ENCODE measurements at regions not wholly inside any gene's neighbourhood (a gene's known extent, or its start where the extent isn't known, plus 50 kb on each side); places are given as distances from the start of the nearest gene placed in this dataset.
A peak's percentile ranks its signal among the peaks of the same experiment; 100 is the strongest.
"Not testable (repeated sequence)": the region's sequence is repeated elsewhere in the genome, so short reads cannot be mapped to it uniquely, and the experiment has no call there.

- not testable (repeated sequence) for H3K4me2 ChIP-seq (ENCODE audit: low read depth, low read length); DNase-seq; H3K4me1 ChIP-seq (ENCODE audit: low read length); H3F3A ChIP-seq (ENCODE audit: insufficient read depth, low read length); H3K27me3 ChIP-seq (replicated peaks; ENCODE audit: insufficient read depth, low read length); H3K4me3 ChIP-seq (ENCODE audit: low read length); H3K9me3 ChIP-seq (replicated peaks; ENCODE audit: insufficient read depth, low read length); H3K9ac ChIP-seq (ENCODE audit: low read length); H2AFZ ChIP-seq (ENCODE audit: low read length); H3K9me2 ChIP-seq (replicated peaks; ENCODE audit: insufficient read depth, low read length); H3K79me2 ChIP-seq (ENCODE audit: low read length); H3K27ac ChIP-seq (ENCODE audit: low read length); H4K20me1 ChIP-seq (ENCODE audit: insufficient read depth, low read length); H3K36me3 ChIP-seq (replicated peaks; ENCODE audit: insufficient read depth, low read length)
These were observed 177.7 kb downstream of the OR4F29 start for GRCh38 chr1:273772-274171.

GRCh38 chr1:267815-268214, 183.7 kb downstream of the OR4F29 start:
- H3K9ac ChIP-seq (ENCODE audit: low read length); H3K79me2 ChIP-seq (ENCODE audit: low read length); H3K27ac ChIP-seq (ENCODE audit: low read length); H2AFZ ChIP-seq (ENCODE audit: low read length); H3K4me2 ChIP-seq (ENCODE audit: low read depth, low read length); H3K4me3 ChIP-seq (ENCODE audit: low read length); H3K9me2 ChIP-seq (replicated peaks; ENCODE audit: insufficient read depth, low read length); H3K36me3 ChIP-seq (replicated peaks; ENCODE audit: insufficient read depth, low read length); H3K4me1 ChIP-seq (ENCODE audit: low read length); H4K20me1 ChIP-seq (ENCODE audit: insufficient read depth, low read length); H3K27me3 ChIP-seq (replicated peaks; ENCODE audit: insufficient read depth, low read length); H3F3A ChIP-seq (ENCODE audit: insufficient read depth, low read length); H3K9me3 ChIP-seq (replicated peaks; ENCODE audit: insufficient read depth, low read length): not testable (repeated sequence)
- peak; percentile 29 for TF ChIP-seq CTCF (IDR thresholded peaks at IDR 0.05; ENCODE audit: low read length)
- DNase-seq = peak; percentile 56

All from MM.1S (cell line).